ENCODE measurements at regions not wholly inside any gene's neighbourhood (a gene's known extent, or its start where the extent isn't known, plus 50 kb on each side); places are given as distances from the start of the nearest gene placed in this dataset.

GRCh38 chr13:79997244-79997643 is 343.7 kb downstream of the SPRY2 start:
- TF ChIP-seq CTCF (IDR thresholded peaks at IDR 0.05) (no peak), POLR2A (IDR thresholded peaks at IDR 0.05) (no peak), POLR2AphosphoS5 (IDR thresholded peaks at IDR 0.05) (no peak), EP300 (IDR thresholded peaks at IDR 0.05) (no peak)

All from gastroesophageal sphincter (tissue), 3 donors.